Stimulated activated memory B cell treated with anti-CD40 and anti-IgM and Interleukin-4, amounts not matched to agents 10 μg/mL and 1 μg/mL and 100 μg/mL, for 72 hours (primary cell): ENCODE measurements at regions not wholly inside any gene's neighbourhood (a gene's known extent, or its start where the extent isn't known, plus 50 kb on each side); places are given as distances from the start of the nearest gene placed in this dataset.

Experiments used
- ATAC-seq: fragments of 150-1000 bp; cut with Tn5 transposase; 2 replicates; pipeline ENCODE4 v1.10.0; 2021
- H3K27ac Mint-ChIP-seq: one replicate; pipeline ENCODE4 v1.8.0; 2022; ENCODE audit warnings: mild to moderate bottlenecking, mixed read lengths
- H3K27me3 Mint-ChIP-seq: one replicate; pipeline ENCODE4 v1.8.0; 2022; ENCODE audit warnings: mixed read lengths
- H3K36me3 Mint-ChIP-seq: one replicate; pipeline ENCODE4 v1.8.0; 2022; ENCODE audit warnings: mixed read lengths
- H3K4me1 Mint-ChIP-seq: one replicate; pipeline ENCODE4 v1.8.0; 2022; ENCODE audit warnings: mixed read lengths
- H3K4me3 Mint-ChIP-seq: one replicate; pipeline ENCODE4 v1.8.0; 2022; ENCODE audit warnings: mild to moderate bottlenecking, moderate library complexity, mixed read lengths
- H3K9me3 Mint-ChIP-seq: one replicate; pipeline ENCODE4 v1.8.0; 2022; ENCODE audit warnings: mixed read lengths

- Mint-ChIP-seq H3K27me3 (no peaks in the 10 kb centered on the region), H3K4me1 (no peaks in the 10 kb centered on the region), H3K9me3 (no peaks in the 10 kb centered on the region), H3K36me3 (no peaks in the 10 kb centered on the region), H3K4me3 (no peak overlapping the region), H3K27ac (no peak overlapping the region)
- ATAC-seq: no peak
Observed at GRCh38 chr4:23368081-23368697, 521.7 kb downstream of the PPARGC1A start.

GRCh38 chr4:23366557-23366906 is 523.3 kb downstream of the PPARGC1A start:
- ATAC-seq: no peak
- no peak overlapping the region for H3K27ac Mint-ChIP-seq
- H3K36me3 Mint-ChIP-seq: no peaks in the 10 kb centered on the region
- no peaks in the 10 kb centered on the region for H3K27me3 Mint-ChIP-seq
- no peaks in the 10 kb centered on the region for H3K4me1 Mint-ChIP-seq
- H3K9me3 Mint-ChIP-seq: no peaks in the 10 kb centered on the region
- no peak overlapping the region for H3K4me3 Mint-ChIP-seq

GRCh38 chr4:23365871-23366556 is 523.8 kb downstream of the PPARGC1A start:
- ATAC-seq: no peak
- Mint-ChIP-seq H3K27me3 (no peaks in the 10 kb centered on the region), H3K4me3 (no peak overlapping the region), H3K4me1 (no peaks in the 10 kb centered on the region), H3K9me3 (no peaks in the 10 kb centered on the region), H3K36me3 (no peaks in the 10 kb centered on the region), H3K27ac (no peak overlapping the region)

GRCh38 chr4:23365086-23365485 is 524.8 kb downstream of the PPARGC1A start:
- Mint-ChIP-seq H3K4me1 (no peaks in the 10 kb centered on the region), H3K4me3 (no peak overlapping the region), H3K9me3 (no peaks in the 10 kb centered on the region), H3K27ac (no peak overlapping the region), H3K36me3 (no peaks in the 10 kb centered on the region), H3K27me3 (no peaks in the 10 kb centered on the region)
- no peak for ATAC-seq

GRCh38 chr4:23364167-23364566 is 525.7 kb downstream of the PPARGC1A start:
- Mint-ChIP-seq H3K4me3 (no peak overlapping the region), H3K4me1 (no peaks in the 10 kb centered on the region), H3K27me3 (no peaks in the 10 kb centered on the region), H3K27ac (no peak overlapping the region), H3K9me3 (no peaks in the 10 kb centered on the region), H3K36me3 (no peaks in the 10 kb centered on the region)
- no peak for ATAC-seq

GRCh38 chr4:23361453-23361852 is 528.4 kb downstream of the PPARGC1A start:
- Mint-ChIP-seq H3K36me3 (no peaks in the 10 kb centered on the region), H3K27me3 (no peaks in the 10 kb centered on the region), H3K9me3 (no peaks in the 10 kb centered on the region), H3K27ac (no peak overlapping the region), H3K4me1 (no peaks in the 10 kb centered on the region), H3K4me3 (no peak overlapping the region)
- ATAC-seq: no peak

GRCh38 chr4:23360718-23361117 is 529.1 kb downstream of the PPARGC1A start:
- Mint-ChIP-seq H3K36me3 (no peaks in the 10 kb centered on the region), H3K9me3 (no peaks in the 10 kb centered on the region), H3K27me3 (no peaks in the 10 kb centered on the region), H3K4me3 (no peak overlapping the region), H3K4me1 (no peaks in the 10 kb centered on the region), H3K27ac (no peak overlapping the region)
- ATAC-seq: no peak

GRCh38 chr4:23355258-23355657 is 534.6 kb downstream of the PPARGC1A start:
- H3K36me3 Mint-ChIP-seq: no peaks in the 10 kb centered on the region
- no peak overlapping the region for H3K4me3 Mint-ChIP-seq
- H3K4me1 Mint-ChIP-seq: no peaks in the 10 kb centered on the region
- no peak for ATAC-seq
- H3K27me3 Mint-ChIP-seq: no peaks in the 10 kb centered on the region
- no peak overlapping the region for H3K27ac Mint-ChIP-seq
- H3K9me3 Mint-ChIP-seq: no peaks in the 10 kb centered on the region

GRCh38 chr4:23353200-23353599 is 536.6 kb downstream of the PPARGC1A start:
- H3K4me3 Mint-ChIP-seq: no peak overlapping the region
- H3K27me3 Mint-ChIP-seq: no peaks in the 10 kb centered on the region
- no peaks in the 10 kb centered on the region for H3K4me1 Mint-ChIP-seq
- no peak overlapping the region for H3K27ac Mint-ChIP-seq
- no peaks in the 10 kb centered on the region for H3K36me3 Mint-ChIP-seq
- H3K9me3 Mint-ChIP-seq: no peaks in the 10 kb centered on the region
- ATAC-seq: no peak

GRCh38 chr4:23348789-23349498 is 540.9 kb downstream of the PPARGC1A start:
- ATAC-seq: no peak
- Mint-ChIP-seq H3K9me3 (peaks cover 9% of the 10 kb centered on the region), H3K36me3 (no peaks in the 10 kb centered on the region), H3K27me3 (no peaks in the 10 kb centered on the region), H3K4me3 (no peak overlapping the region), H3K4me1 (no peaks in the 10 kb centered on the region), H3K27ac (no peak overlapping the region)

- H3K4me3 Mint-ChIP-seq: no peak overlapping the region
- no peaks in the 10 kb centered on the region for H3K36me3 Mint-ChIP-seq
- no peak overlapping the region for H3K27ac Mint-ChIP-seq
- peaks cover 15% of the 10 kb centered on the region for H3K9me3 Mint-ChIP-seq
- no peaks in the 10 kb centered on the region for H3K27me3 Mint-ChIP-seq
- H3K4me1 Mint-ChIP-seq: no peaks in the 10 kb centered on the region
- ATAC-seq: no peak
Observed at GRCh38 chr4:23337292-23337691, 552.6 kb downstream of the PPARGC1A start.

GRCh38 chr4:23333946-23334878 is 555.6 kb downstream of the PPARGC1A start:
- H3K4me3 Mint-ChIP-seq: no peak overlapping the region
- H3K36me3 Mint-ChIP-seq: no peaks in the 10 kb centered on the region
- H3K27ac Mint-ChIP-seq: no peak overlapping the region
- no peaks in the 10 kb centered on the region for H3K4me1 Mint-ChIP-seq
- no peak for ATAC-seq
- no peaks in the 10 kb centered on the region for H3K27me3 Mint-ChIP-seq
- peaks cover 7% of the 10 kb centered on the region for H3K9me3 Mint-ChIP-seq

GRCh38 chr4:23333556-23333945 is 556.3 kb downstream of the PPARGC1A start:
- Mint-ChIP-seq H3K27ac (no peak overlapping the region), H3K9me3 (peaks cover 4% of the 10 kb centered on the region), H3K27me3 (no peaks in the 10 kb centered on the region), H3K4me1 (no peaks in the 10 kb centered on the region), H3K4me3 (no peak overlapping the region), H3K36me3 (no peaks in the 10 kb centered on the region)
- no peak for ATAC-seq

- H3K4me1 Mint-ChIP-seq: no peaks in the 10 kb centered on the region
- H3K4me3 Mint-ChIP-seq: no peak overlapping the region
- no peaks in the 10 kb centered on the region for H3K36me3 Mint-ChIP-seq
- no peak for ATAC-seq
- no peak overlapping the region for H3K27ac Mint-ChIP-seq
- H3K9me3 Mint-ChIP-seq: no peaks in the 10 kb centered on the region
- no peaks in the 10 kb centered on the region for H3K27me3 Mint-ChIP-seq
Observed at GRCh38 chr4:23332313-23332712, 557.5 kb downstream of the PPARGC1A start.

GRCh38 chr4:23327120-23327519 is 562.7 kb downstream of the PPARGC1A start:
- Mint-ChIP-seq H3K4me1 (no peaks in the 10 kb centered on the region), H3K27ac (no peak overlapping the region), H3K27me3 (no peaks in the 10 kb centered on the region), H3K36me3 (no peaks in the 10 kb centered on the region), H3K9me3 (no peaks in the 10 kb centered on the region), H3K4me3 (no peak overlapping the region)
- no peak for ATAC-seq
